ENCODE measurements at regions not wholly inside any gene's neighbourhood (a gene's known extent, or its start where the extent isn't known, plus 50 kb on each side); places are given as distances from the start of the nearest gene placed in this dataset.

DNA sequence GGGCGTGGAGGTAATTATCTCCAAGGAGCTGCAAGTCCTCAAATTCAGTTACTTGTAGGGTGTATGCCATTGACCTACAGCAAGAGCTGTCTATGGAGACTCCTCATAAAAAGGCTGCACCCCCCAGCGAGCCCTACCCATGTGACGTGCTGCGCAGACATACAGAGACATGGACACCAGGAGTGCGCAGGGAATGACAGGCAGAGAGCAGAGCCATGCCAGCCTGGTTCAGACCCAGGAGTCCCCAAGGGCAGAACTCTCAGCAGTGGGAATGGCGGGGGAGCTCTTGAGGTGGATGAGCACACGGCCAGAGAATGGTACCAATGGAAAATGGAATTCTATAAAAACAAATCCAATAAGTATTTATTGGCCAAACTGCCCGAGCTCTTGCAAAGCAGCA lies 310.1 kb downstream of the MYCN start:
- TF ChIP-seq CTCF (IDR thresholded peaks at IDR 0.05), result no peak
- TF ChIP-seq POLR2A (IDR thresholded peaks at IDR 0.05), result no peak
